PFSK-1 (cell line): ENCODE measurements at regions not wholly inside any gene's neighbourhood (a gene's known extent, or its start where the extent isn't known, plus 50 kb on each side); places are given as distances from the start of the nearest gene placed in this dataset.

ENCODE experiments used
- POLR2AphosphoS5 ChIP-seq: IDR thresholded peaks from 2 replicates; pipeline ENCODE4 v1.6.1; 2012; ENCODE audit warnings: low read depth, mild to moderate bottlenecking, control low read depth, low read length, moderate library complexity
- REST ChIP-seq, 2 experiments: IDR thresholded peaks; 2 replicates each; pipeline versions ENCODE4 v1.6.1 to v1.8.0; 2011 to 2012; ENCODE audit warnings: low read depth in 2 of 2, low read length in 2 of 2, control low read depth in 1 of 2, inconsistent platforms in 1 of 2, mild to moderate bottlenecking in 1 of 2, moderate library complexity in 1 of 2; ENCODE audit not compliant: insufficient read depth in 1 of 2
- SIN3A ChIP-seq: IDR thresholded peaks from 2 replicates; pipeline ENCODE4 v1.6.1; 2012; ENCODE audit warnings: mild to moderate bottlenecking, low read length, moderate library complexity, borderline replicate concordance; ENCODE audit not compliant: insufficient read depth
- TAF1 ChIP-seq: IDR thresholded peaks from 2 replicates; pipeline ENCODE4 v1.6.1; 2012; ENCODE audit warnings: low read length, control low read depth, borderline replicate concordance; ENCODE audit not compliant: insufficient read depth

GRCh38 chr2:234187646-234188174 is 137.2 kb downstream of the SPP2 start:
- TF ChIP-seq TAF1 (no peak), REST (IDR thresholded peaks at IDR 0.05; ENCODE audit: insufficient read depth in 1 of 2, low read depth in 2 of 2, low read length in 2 of 2) (no peak), POLR2AphosphoS5 (no peak), SIN3A (no peak)
